ENCODE measurements at regions not wholly inside any gene's neighbourhood (a gene's known extent, or its start where the extent isn't known, plus 50 kb on each side); places are given as distances from the start of the nearest gene placed in this dataset.

DNA sequence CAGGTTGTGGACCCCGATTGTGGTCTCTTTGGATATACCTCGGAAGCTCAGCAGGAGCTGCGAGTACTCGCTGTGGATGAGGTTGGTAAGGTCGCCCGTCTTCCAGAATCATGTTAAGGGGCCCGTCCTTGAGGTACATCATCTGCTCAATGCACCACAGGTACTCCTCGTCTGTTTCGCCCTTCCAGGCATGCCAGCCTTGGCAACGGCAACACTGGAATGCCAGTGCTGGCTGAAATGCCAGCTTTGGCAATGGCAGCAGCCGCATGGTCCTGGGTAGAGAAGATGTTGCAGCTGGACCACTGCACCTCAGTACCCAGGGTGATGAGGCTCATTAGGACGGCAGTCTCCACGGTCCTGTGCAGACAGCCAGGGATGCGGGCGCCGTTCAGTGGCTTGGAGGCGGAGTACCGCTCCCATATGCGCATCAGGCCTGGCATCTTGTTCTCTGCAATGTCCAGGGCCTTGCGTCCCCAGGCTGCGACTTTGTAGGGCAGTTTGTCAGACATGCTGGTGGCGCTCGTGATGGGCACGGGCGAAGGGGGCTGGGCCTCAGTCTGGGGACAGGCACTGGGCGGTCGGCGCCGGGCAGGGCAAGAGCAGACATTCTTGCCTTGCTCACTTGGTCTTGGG, 122.2 kb upstream of the NXPH2 start:
- no peak overlapping the region for H3K4me3 ChIP-seq (ENCODE audit: low read depth, low read length)
- TF ChIP-seq, protein P1, sequence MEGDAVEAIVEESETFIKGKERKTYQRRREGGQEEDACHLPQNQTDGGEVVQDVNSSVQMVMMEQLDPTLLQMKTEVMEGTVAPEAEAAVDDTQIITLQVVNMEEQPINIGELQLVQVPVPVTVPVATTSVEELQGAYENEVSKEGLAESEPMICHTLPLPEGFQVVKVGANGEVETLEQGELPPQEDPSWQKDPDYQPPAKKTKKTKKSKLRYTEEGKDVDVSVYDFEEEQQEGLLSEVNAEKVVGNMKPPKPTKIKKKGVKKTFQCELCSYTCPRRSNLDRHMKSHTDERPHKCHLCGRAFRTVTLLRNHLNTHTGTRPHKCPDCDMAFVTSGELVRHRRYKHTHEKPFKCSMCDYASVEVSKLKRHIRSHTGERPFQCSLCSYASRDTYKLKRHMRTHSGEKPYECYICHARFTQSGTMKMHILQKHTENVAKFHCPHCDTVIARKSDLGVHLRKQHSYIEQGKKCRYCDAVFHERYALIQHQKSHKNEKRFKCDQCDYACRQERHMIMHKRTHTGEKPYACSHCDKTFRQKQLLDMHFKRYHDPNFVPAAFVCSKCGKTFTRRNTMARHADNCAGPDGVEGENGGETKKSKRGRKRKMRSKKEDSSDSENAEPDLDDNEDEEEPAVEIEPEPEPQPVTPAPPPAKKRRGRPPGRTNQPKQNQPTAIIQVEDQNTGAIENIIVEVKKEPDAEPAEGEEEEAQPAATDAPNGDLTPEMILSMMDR (IDR thresholded peaks at IDR 0.05; ENCODE audit: insufficient read depth, low read depth, low read length, missing control alignments): no peak
- no peak for DNase-seq (ENCODE audit: low read depth)

DNA sequence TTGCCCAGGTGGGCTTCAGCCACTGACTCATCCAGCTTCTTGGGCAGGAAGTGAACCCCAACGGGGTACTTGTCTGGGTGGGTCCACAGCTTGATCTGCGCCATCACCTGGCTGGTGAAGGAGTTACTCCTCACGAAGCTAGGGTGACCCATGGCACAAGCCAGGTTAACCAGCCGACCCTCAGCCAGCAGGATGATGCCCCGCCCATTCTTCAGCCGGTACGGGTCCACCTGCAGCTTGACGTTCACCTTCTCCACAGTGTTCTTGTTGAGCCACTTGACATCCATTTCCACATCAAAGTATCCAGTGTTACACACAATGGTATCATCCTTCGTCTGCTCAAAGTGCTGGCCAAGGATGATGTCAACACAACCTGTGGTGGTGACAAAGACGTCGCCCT, 121.3 kb upstream of the NXPH2 start:
- no peak for DNase-seq (ENCODE audit: low read depth)
- H3K4me3 ChIP-seq (ENCODE audit: low read depth, low read length): no peak overlapping the region
- TF ChIP-seq, protein P1 (IDR thresholded peaks at IDR 0.05; ENCODE audit: insufficient read depth, low read depth, low read length, missing control alignments): no peak

GRCh38 chr2:138898855-138899254, 118.7 kb upstream of the NXPH2 start:
- H3K4me3 ChIP-seq (ENCODE audit: low read depth, low read length): no peak overlapping the region
- DNase-seq (ENCODE audit: low read depth): no peak
- TF ChIP-seq, protein P1 (IDR thresholded peaks at IDR 0.05; ENCODE audit: insufficient read depth, low read depth, low read length, missing control alignments): no peak

DNA sequence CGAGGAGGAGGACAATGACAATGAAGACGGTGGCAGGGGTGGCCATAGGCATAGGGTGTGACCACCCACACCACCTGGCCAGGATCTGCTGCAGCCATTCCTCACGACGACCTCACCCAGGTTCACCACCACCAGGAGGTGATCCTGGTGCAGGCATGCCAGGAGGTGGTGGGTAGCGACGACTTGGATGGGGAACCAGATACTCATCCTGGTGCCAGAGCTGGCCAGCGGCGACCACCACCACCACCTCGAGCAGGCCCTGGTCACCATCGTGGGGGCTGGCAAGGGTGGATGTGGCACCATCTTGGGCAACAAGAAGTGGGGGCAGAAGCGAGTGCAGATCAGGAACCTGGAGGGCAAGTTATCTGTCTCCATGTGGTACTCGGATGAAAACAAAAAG, 117.1 kb upstream of the NXPH2 start:
- H3K4me3 ChIP-seq (ENCODE audit: low read depth, low read length): no peak overlapping the region
- no peak for DNase-seq (ENCODE audit: low read depth)
- TF ChIP-seq, protein P1 (IDR thresholded peaks at IDR 0.05; ENCODE audit: insufficient read depth, low read depth, low read length, missing control alignments): no peak

DNA sequence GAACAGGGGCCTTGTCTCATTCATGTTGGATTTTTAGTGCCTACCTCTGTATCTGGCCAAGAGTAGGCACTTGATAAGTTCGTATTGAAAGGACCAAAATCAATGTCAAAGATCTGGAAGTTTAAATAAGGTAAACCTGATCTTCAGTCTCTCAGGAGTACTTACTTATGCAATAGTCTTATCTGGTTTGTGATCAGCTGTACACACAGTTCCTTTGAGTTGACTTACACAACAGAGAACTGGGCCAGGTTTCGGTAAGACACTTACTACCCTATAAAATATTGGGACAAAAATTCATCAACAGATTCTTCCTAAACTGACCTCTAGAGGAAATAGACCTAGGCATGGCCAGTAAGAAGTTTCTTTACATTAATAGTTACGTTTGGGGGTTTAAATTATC, 113.6 kb upstream of the NXPH2 start:
- H3K4me3 ChIP-seq (ENCODE audit: low read depth, low read length): no peak overlapping the region

GRCh38 chr2:138881126-138881525, 100.9 kb upstream of the NXPH2 start:
- DNase-seq (ENCODE audit: low read depth): no peak
- TF ChIP-seq, protein P1 (IDR thresholded peaks at IDR 0.05; ENCODE audit: insufficient read depth, low read depth, low read length, missing control alignments): no peak
- H3K4me3 ChIP-seq (ENCODE audit: low read depth, low read length): no peak overlapping the region

More for the DNA sequence above, 113.6 kb upstream of the NXPH2 start:
- TF ChIP-seq, protein P1 (IDR thresholded peaks at IDR 0.05; ENCODE audit: insufficient read depth, low read depth, low read length, missing control alignments): no peak
- DNase-seq (ENCODE audit: low read depth): no peak

GRCh38 chr2:138879931-138880330, 99.7 kb upstream of the NXPH2 start:
- DNase-seq (ENCODE audit: low read depth): no peak
- TF ChIP-seq, protein P1 (IDR thresholded peaks at IDR 0.05; ENCODE audit: insufficient read depth, low read depth, low read length, missing control alignments): no peak
- H3K4me3 ChIP-seq (ENCODE audit: low read depth, low read length): no peak overlapping the region

All from GM12865 (cell line).